ENCODE measurements at regions not wholly inside any gene's neighbourhood (a gene's known extent, or its start where the extent isn't known, plus 50 kb on each side); places are given as distances from the start of the nearest gene placed in this dataset.
"Not testable (repeated sequence)": the region's sequence is repeated elsewhere in the genome, so short reads cannot be mapped to it uniquely, and the experiment has no call there.

- DNase-seq (ENCODE audit: low read depth in 2 of 2), result not testable (repeated sequence)
These were observed 61.9 kb downstream of the NPIPB5 start for GRCh38 chr16:22572331-22573224.

- not testable (repeated sequence) for DNase-seq (ENCODE audit: low read depth in 2 of 2)
These were observed 62.5 kb downstream of the NPIPB5 start for GRCh38 chr16:22573225-22573530.

DNA sequence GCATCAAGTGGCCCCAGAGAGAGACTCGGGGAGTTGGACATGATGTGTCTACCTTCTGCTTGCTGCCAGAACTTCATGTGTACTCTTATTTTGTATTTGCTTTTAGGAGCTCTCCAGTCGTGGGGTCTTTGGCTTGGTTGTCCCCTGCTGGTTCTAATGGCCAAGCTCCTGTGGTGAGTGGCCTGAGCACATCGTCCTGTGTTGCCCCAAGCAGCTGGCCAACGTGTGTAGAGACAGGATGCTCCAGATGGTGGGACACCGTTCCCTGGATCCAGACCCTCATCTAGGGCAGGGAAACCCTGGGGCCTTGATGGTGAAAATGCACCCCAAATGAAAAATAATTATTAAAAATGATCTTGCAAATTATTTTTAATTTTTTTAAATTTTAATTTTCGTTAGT is 65.8 kb downstream of the NPIPB5 start:
- DNase-seq (ENCODE audit: low read depth in 2 of 2), result not testable (repeated sequence)

GRCh38 chr16:22583195-22583594 is 72.5 kb downstream of the NPIPB5 start:
- not testable (repeated sequence) for DNase-seq (ENCODE audit: low read depth in 2 of 2)

GRCh38 chr16:22584459-22584858 is 73.8 kb downstream of the NPIPB5 start:
- not testable (repeated sequence) for DNase-seq (ENCODE audit: low read depth in 2 of 2)

DNA sequence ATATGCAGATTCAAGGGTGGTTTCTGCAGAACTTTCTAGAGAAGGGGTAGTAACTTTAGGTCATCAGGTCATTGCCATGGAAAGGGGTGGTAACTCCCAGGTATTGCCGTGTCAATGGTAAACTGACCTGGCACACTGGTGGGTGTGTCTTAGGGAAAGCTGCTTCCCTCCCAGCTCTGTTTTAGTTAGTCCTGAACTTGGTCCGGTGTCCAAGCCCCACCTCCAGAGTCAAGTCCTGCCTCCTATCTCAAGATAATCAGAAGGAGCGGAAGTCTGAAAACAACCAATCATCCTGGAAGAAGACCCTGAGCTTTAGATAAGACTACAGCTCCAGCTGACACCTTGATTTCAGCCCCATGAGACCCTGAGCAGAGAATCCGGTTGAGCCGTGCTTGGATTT is 74.2 kb downstream of the NPIPB5 start:
- not testable (repeated sequence) for DNase-seq (ENCODE audit: low read depth in 2 of 2)

DNA sequence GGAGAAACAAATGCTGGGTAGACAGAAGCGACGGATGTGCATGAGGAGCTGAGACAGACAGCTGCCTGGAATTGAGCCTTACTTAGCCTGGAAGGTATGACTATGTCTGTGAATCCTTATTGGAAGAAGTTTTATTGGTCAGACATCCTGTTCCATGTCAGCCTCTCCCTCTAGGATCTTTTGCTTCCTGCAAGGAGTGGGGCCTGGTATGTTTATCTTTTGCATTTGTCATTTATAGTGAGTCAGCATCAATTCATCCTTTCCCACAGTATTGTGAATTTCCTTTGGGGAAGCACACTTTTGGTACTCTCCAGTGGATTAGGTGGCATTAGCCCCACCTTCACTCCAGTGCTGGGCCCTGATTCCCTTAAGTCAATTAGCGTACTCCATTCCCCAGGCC is 74.7 kb downstream of the NPIPB5 start:
- peak in 1 of 2 donors; percentile 88 for DNase-seq (ENCODE audit: low read depth in 2 of 2)

DNA sequence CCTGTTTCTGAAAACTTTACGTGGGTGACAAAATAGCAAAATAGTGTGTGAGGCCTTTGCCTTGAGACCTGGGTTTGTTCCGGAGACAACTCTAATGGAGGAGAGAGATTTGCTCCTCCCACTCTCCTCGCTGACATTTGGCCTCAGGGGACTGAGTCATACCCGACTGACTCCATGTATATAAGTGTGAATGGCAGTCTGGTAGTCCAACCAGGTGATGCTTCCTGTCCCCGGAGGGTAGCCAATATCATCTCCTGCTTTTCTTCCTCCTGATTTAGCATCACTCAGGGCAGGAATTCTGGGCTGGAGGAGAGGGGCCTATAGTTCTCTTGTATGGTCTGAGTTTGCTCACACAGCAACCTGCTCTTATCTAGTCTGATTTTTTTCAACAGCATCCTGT is 76.0 kb downstream of the NPIPB5 start:
- DNase-seq (ENCODE audit: low read depth in 2 of 2), result not testable (repeated sequence)

DNA sequence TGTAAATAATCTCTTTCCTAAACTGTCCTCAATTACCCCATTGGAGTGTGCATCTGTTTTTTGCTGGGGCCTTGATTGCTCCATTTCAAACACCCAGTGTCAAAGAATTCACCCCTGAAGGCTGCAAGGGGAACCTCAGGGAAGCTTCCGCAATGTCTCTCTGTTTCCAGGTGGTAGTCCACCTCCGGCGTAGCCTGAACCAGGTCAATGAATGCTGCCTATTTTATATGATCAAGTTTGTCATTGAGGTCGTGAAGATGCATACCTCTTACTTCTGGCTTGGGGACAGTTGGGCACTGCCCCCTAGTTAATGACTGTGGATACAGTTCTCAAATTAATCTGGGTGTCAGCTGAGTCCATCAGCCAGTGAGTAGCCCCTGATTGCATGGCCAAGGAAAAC is 79.1 kb downstream of the NPIPB5 start:
- not testable (repeated sequence) for DNase-seq (ENCODE audit: low read depth in 2 of 2)

- DNase-seq (ENCODE audit: low read depth in 2 of 2), result not testable (repeated sequence)
These were observed 85.9 kb downstream of the NPIPB5 start for GRCh38 chr16:22596445-22597045.

DNA sequence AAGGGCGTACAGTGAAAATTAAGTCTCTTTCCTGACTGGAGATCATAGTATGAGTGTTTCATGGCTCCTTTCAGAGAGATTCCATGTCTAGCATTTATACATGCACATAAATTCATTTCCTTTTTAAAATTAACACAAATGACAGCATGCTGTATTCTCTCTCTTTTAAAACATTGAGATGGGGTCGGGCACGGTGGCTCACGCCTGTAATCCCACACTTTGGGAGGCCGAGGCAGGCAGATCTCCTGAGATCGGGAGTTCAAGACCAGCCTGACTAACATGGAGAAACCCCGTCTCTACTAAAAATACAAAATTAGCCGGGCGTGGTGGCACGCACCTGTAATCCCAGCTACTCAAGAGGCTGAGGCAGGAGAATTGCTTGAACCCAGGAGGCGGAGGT is 93.1 kb downstream of the NPIPB5 start:
- not testable (repeated sequence) for DNase-seq (ENCODE audit: low read depth in 2 of 2)

GRCh38 chr16:22606619-22607018 is 95.9 kb downstream of the NPIPB5 start:
- not testable (repeated sequence) for DNase-seq (ENCODE audit: low read depth in 2 of 2)

DNA sequence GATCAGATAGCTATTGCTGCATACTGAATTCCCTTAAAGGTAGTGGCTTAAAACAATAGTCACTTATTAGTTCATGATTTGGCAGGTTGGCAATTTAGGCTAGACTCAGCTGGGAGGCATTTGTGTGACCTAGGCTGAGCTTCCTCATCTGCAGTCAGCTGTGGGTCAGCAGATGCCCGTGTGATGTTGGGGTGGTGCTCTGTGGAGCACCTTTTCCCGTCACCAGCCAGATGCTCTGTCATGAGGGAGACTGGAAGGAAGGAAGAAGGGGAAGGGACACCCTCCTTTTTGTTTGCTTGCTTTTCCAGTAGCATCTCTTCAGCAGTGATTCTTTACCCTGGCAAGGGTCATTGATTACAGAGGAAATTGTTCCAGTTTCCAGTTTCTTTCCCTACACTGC is 99.1 kb downstream of the NPIPB5 start:
- DNase-seq (ENCODE audit: low read depth in 2 of 2), result not testable (repeated sequence)

GRCh38 chr16:22611128-22611527 is 100.4 kb downstream of the NPIPB5 start:
- DNase-seq (ENCODE audit: low read depth in 2 of 2), result not testable (repeated sequence)

DNA sequence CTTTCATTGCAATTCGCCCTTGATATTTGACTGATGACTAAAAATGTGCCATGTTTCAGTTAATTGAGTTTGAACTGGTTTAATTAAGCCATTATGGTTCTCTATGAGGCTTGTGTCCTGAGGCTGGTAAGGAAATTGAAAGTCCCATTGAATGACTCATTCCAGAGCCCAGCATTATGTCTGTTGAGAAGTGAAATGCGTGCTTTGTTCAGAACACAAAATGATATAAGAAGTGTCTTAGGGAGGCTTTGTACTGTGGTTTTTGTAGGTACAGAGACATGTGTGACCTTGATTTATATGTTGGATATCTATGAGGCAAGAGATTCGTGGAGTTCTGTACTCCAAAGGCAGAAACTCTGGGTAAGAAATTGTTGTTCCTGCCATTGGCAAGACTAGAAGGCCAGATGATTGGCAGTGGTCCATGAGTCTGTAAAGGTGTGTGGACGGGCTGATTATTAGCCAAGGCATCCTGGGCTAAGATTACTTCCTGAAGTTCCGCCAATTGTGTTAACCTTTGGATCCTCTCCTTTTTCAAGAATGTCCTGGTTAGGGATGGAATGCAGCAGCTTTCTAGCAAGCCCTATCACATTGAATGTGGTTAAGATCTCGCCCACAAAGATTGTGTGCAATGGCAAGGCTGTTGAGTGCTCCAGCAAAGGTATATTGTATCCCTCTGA is 103.7 kb downstream of the NPIPB5 start:
- peak in 1 of 2 donors; percentile 15 for DNase-seq (ENCODE audit: low read depth in 2 of 2)

- no peak for DNase-seq (ENCODE audit: low read depth in 2 of 2)
These were observed 108.2 kb downstream of the NPIPB5 start for GRCh38 chr16:22618842-22619241.

DNA sequence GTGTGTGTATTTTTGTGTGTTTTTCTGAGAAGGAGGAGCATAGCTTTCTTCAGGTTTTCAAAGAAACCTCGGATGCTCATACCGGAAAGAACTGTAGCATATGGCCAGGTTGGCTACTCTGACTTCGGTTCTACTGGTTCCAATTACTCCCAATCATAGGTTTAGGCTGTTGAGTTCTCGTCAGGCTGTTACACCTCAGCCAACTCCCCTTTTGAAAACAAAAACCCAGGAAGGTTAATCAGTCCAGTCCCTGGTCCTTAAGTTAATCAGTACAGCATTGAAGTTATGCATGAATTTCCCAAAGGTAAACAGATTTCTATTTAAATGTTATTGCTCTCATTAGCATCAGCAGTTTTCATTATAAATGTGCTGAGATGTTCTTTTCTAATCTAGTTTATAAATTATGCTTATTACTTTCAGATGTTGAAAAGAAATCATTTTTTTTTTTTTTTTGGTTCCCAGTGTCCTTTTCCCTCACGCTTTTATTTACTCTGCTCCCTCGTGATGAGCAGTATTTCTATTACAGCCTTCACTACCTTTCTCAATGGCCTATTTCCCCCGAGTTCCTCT is 111.0 kb downstream of the NPIPB5 start:
- DNase-seq (ENCODE audit: low read depth in 2 of 2), result no peak

- DNase-seq (ENCODE audit: low read depth in 2 of 2), result no peak
These were observed 112.0 kb downstream of the NPIPB5 start for GRCh38 chr16:22622703-22623102.

GRCh38 chr16:22623351-22623781 is 112.7 kb downstream of the NPIPB5 start:
- no peak for DNase-seq (ENCODE audit: low read depth in 2 of 2)

- no peak for DNase-seq (ENCODE audit: low read depth in 2 of 2)
These were observed 113.5 kb downstream of the NPIPB5 start for GRCh38 chr16:22624038-22624799.

GRCh38 chr16:22624800-22625533 is 114.3 kb downstream of the NPIPB5 start:
- DNase-seq (ENCODE audit: low read depth in 2 of 2), result no peak
